Loucy (cell line): ENCODE measurements at regions not wholly inside any gene's neighbourhood (a gene's known extent, or its start where the extent isn't known, plus 50 kb on each side); places are given as distances from the start of the nearest gene placed in this dataset.

Experiments used
- H2AFZ ChIP-seq: fragments of 200-600 bp; sonication (generic); 2 replicates; pipeline ENCODE4 v1.6.0; 2016; ENCODE audit warnings: antibody characterized with exemption, mild to moderate bottlenecking, low read length, moderate library complexity
- H3F3A ChIP-seq: fragments of 200-600 bp; 2 replicates; pipeline ENCODE4 v1.6.0; 2016; ENCODE audit warnings: antibody characterized with exemption, low read depth, mild to moderate bottlenecking
- H3K27me3 ChIP-seq: fragments of 200-600 bp; sonication (generic); 2 replicates; pipeline ENCODE4 v1.6.1; 2014; ENCODE audit warnings: low read length, mild to moderate bottlenecking; ENCODE audit not compliant: insufficient read depth, poor library complexity, severe bottlenecking
- H3K36me3 ChIP-seq: fragments of 200-600 bp; sonication (generic); 2 replicates; pipeline ENCODE4 v1.6.1; 2016; ENCODE audit warnings: low read length; ENCODE audit not compliant: insufficient read depth
- H3K4me1 ChIP-seq: fragments of 200-600 bp; sonication (generic); 2 replicates; pipeline ENCODE4 v1.5.1; 2014; ENCODE audit warnings: low read length, mild to moderate bottlenecking; ENCODE audit not compliant: insufficient read depth, poor library complexity, severe bottlenecking
- H3K4me2 ChIP-seq: fragments of 200-600 bp; sonication (generic); 2 replicates; pipeline ENCODE4 v1.6.0; 2014; ENCODE audit warnings: antibody characterized with exemption, low read length, low read depth, mild to moderate bottlenecking; ENCODE audit not compliant: poor library complexity, severe bottlenecking
- H3K4me3 ChIP-seq: fragments of 200-600 bp; sonication (generic); 2 replicates; pipeline ENCODE4 v1.5.1; 2014; ENCODE audit warnings: low read length, mild to moderate bottlenecking, mixed read lengths; ENCODE audit not compliant: poor library complexity, severe bottlenecking
- H3K79me2 ChIP-seq: fragments of 200-600 bp; sonication (generic); 2 replicates; pipeline ENCODE4 v1.6.1; 2014; ENCODE audit warnings: low read length; ENCODE audit not compliant: insufficient read depth
- H3K9ac ChIP-seq: fragments of 200-600 bp; sonication (generic); 2 replicates; pipeline ENCODE4 v1.6.0; 2014; ENCODE audit warnings: mild to moderate bottlenecking, low read depth, low read length, moderate library complexity; ENCODE audit not compliant: poor library complexity, severe bottlenecking
- H3K9me2 ChIP-seq: fragments of 200-600 bp; sonication (generic); replicated peaks from 2 replicates; pipeline ENCODE4 v1.6.1; 2016; ENCODE audit warnings: low read depth, low read length, mixed read lengths
- H3K9me3 ChIP-seq: fragments of 200-600 bp; sonication (generic); 2 replicates; pipeline ENCODE4 v1.6.1; 2014; ENCODE audit warnings: mild to moderate bottlenecking, antibody characterized with exemption, low read length, low read depth; ENCODE audit not compliant: insufficient read depth
- H4K20me1 ChIP-seq: fragments of 200-600 bp; sonication (generic); 2 replicates; pipeline ENCODE4 v1.6.0; 2014; ENCODE audit warnings: antibody characterized with exemption, low read length, mild to moderate bottlenecking; ENCODE audit not compliant: insufficient read depth, poor library complexity, severe bottlenecking
- EZH2phosphoT487 ChIP-seq: fragments of 200-600 bp; IDR thresholded peaks from 2 replicates; pipeline ENCODE4 v1.6.1; 2018; ENCODE audit warnings: antibody characterized with exemption, mild to moderate bottlenecking, moderate library complexity, borderline replicate concordance
- TF ChIP-seq, protein P1 (sequence below): fragments of 200-600 bp; sonication (generic); conservative IDR thresholded peaks from 2 replicates; pipeline ENCODE4 v1.5.1; 2014; ENCODE audit warnings: mild to moderate bottlenecking, antibody characterized with exemption, low read length

DNA sequence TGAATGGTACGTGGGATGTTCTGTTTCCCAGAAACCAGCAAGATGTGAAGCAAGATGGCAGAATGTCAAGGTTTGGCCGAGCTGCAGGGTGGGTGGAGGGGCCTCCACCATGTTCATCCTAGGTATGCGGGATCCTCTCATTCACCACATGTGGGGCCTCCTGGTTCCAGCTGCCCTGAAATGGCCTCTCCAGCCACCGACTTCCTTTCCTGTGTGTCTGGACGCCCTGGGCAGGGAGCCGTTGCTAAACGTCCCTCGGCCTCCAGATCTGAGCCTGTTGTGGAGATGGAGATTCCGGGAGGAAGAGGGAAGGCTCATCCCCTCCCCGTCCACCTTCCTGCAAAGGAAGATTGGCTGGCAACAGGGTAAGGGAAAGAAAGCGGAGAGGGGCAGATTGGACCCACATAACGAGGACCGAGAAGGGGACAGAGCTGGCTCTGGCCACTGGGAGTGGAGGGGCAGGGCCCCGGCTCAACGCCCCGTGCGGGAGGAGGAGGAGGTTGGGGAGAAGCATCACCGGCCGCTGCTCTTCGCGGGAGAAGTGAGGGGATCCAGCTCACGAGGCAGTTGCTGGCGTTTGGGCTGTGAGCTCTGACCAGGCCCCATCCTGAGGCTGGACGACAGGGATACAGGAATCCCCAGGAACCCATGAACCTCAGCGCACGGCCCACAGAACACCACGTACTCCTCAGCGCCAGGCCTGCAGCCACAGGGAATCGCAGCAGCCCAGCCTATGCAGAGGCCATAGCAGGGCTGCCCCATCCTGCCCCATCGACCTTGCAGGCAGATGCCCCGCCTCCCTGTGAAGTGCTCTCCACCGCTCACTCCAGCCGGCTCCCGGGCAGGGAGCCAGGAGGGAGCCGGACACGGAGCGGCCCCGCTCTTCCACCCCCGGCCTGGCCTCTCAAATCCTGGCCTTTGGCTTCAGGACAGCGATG, 98.3 kb downstream of the FOXL3 start:
- Histone ChIP-seq H3K36me3 (no peaks in the 10 kb centered on the region), H3K79me2 (no peaks in the 10 kb centered on the region), H3F3A (no peaks in the 10 kb centered on the region), H3K27me3 (no peaks in the 10 kb centered on the region), H3K4me1 (no peaks in the 10 kb centered on the region), H3K4me3 (no peak overlapping the region), H3K9me2 (no peaks in the 10 kb centered on the region), H4K20me1 (no peaks in the 10 kb centered on the region), H3K9ac (no peak overlapping the region), H3K9me3 (peaks cover 12% of the 10 kb centered on the region; the same call in 1 of the 2 replicates), H3K4me2 (no peak overlapping the region), H2AFZ (no peak overlapping the region)
- no peak for TF ChIP-seq EZH2phosphoT487
- TF ChIP-seq, protein P1, sequence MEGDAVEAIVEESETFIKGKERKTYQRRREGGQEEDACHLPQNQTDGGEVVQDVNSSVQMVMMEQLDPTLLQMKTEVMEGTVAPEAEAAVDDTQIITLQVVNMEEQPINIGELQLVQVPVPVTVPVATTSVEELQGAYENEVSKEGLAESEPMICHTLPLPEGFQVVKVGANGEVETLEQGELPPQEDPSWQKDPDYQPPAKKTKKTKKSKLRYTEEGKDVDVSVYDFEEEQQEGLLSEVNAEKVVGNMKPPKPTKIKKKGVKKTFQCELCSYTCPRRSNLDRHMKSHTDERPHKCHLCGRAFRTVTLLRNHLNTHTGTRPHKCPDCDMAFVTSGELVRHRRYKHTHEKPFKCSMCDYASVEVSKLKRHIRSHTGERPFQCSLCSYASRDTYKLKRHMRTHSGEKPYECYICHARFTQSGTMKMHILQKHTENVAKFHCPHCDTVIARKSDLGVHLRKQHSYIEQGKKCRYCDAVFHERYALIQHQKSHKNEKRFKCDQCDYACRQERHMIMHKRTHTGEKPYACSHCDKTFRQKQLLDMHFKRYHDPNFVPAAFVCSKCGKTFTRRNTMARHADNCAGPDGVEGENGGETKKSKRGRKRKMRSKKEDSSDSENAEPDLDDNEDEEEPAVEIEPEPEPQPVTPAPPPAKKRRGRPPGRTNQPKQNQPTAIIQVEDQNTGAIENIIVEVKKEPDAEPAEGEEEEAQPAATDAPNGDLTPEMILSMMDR = no peak

DNA sequence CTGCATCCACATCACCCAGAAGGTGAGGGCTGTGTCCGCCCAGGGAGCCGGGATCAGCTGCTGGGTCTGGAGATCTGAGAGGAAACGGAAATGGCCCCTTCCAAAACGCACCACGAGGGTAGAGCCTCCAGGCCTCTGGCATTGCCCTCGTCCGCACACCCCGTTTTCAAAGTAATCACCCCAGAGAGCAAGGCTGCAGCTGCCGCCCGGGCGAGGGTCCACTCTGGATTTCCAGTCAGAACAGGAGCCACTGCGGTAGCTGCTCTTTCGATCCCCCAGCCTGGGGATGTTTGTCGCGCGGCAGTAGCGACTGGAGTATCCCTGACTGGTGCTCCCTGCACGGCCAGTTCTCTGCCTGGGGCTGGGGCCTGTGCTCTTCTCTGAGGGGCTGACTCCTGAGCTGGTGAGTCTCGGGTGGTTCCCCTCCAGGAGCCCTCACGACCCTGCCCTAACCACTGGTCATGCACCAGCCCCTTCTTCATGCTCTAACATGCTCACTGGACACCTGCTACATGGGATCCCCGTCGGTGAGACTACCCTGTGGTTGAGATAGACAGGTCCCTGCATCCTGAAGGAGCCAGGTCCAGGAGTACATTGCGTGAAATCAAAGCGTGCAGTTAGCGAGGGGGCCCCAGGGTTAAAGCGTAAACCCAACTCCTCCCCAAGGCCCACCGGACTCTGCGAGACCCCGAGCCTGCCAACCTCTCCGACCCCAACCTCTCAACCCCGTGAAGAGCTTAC, 99.2 kb downstream of the FOXL3 start:
- H3K4me1 ChIP-seq = no peaks in the 10 kb centered on the region
- H3K4me2 ChIP-seq = no peak overlapping the region

DNA sequence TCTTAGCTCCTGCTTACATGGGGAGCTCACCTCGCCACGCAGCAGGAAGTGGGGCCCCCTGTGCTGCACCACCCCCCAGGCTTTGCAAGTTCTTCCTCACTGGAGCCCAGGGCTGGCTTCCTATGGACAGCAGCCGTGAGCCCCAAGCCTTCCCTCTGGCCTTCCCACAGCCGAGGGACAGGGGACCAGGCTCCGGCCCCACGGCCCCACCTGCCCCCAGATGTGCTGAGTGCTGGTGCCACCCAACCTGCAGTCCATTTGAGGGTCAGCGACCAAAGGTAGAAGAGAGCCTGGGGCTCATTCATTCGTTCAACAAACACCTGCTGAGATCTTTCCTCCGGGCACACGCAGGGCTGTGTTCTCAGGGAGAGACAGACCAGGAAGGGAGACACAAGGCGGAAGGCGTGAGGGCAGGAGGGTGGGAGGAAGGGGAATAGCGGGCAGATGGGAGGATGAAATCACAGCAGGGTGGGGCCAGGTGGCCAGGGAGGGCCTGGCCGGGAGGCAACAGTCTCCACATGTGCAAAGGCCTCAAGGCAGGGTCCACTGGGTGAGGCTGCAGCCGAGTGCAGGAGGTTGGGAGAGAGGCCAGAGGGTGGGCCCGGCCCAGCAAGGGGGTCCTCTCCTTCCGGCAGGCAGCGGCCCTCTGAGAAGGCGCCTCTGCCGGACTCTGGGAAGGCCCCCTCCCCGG, 100.1 kb downstream of the FOXL3 start:
- Histone ChIP-seq H3K9me2 (no peaks in the 10 kb centered on the region), H3K4me2 (no peak overlapping the region), H3K9me3 (peaks cover 12% of the 10 kb centered on the region; the same call in 1 of the 2 replicates), H4K20me1 (no peaks in the 10 kb centered on the region), H3F3A (no peaks in the 10 kb centered on the region), H2AFZ (no peak overlapping the region), H3K36me3 (no peaks in the 10 kb centered on the region), H3K4me3 (no peak overlapping the region), H3K27me3 (no peaks in the 10 kb centered on the region), H3K9ac (no peak overlapping the region), H3K4me1 (no peaks in the 10 kb centered on the region), H3K79me2 (no peaks in the 10 kb centered on the region)
- TF ChIP-seq EZH2phosphoT487 = no peak
- TF ChIP-seq, protein P1 = no peak

More for the DNA sequence above, 99.2 kb downstream of the FOXL3 start:
- no peaks in the 10 kb centered on the region for H3F3A ChIP-seq
- no peak overlapping the region for H3K9ac ChIP-seq
- no peaks in the 10 kb centered on the region for H3K79me2 ChIP-seq
- H3K9me3 ChIP-seq = peaks cover 12% of the 10 kb centered on the region; the same call in 1 of the 2 replicates
- H3K27me3 ChIP-seq = no peaks in the 10 kb centered on the region
- H2AFZ ChIP-seq = no peak overlapping the region
- TF ChIP-seq EZH2phosphoT487 = no peak
- TF ChIP-seq, protein P1 = no peak
- no peaks in the 10 kb centered on the region for H4K20me1 ChIP-seq
- H3K9me2 ChIP-seq = no peaks in the 10 kb centered on the region
- H3K36me3 ChIP-seq = no peaks in the 10 kb centered on the region
- H3K4me3 ChIP-seq = no peak overlapping the region
